K562 (cell line): ENCODE measurements at regions not wholly inside any gene's neighbourhood (a gene's known extent, or its start where the extent isn't known, plus 50 kb on each side); places are given as distances from the start of the nearest gene placed in this dataset.

ENCODE experiments used
- ATAC-seq: fragments of 200-7000 bp; cut with Tn5 transposase; 3 replicates; pipeline ENCODE4 v1.9.1; 2020; ENCODE audit warnings: moderate library complexity
- BruUV-seq: library from RNA; stranded (reverse); fragments of 400-500 nt; replicated peaks from 2 replicates; lab custom pipeline; 2021; lab: Mats Ljungman, UMichigan
- CTCF ChIA-PET: fragments of 300-600 bp; formaldehyde crosslinking; extraction: SDS; loops from one replicate; lab custom pipeline; 2021; ENCODE audit warnings: low intra/inter-chr PET ratio; lab: Yijun Ruan, JAX
- POLR2A ChIA-PET: fragments of 300-600, 350-650 bp; sonication (Branson Sonifier 250); formaldehyde crosslinking; extraction: SDS; loops from one replicate; lab custom pipeline; 2021; ENCODE audit warnings: antibody characterized with exemption, inconsistent platforms; lab: Yijun Ruan, JAX
- DNase-seq, 4 experiments: peaks; one replicate each; pipeline versions ENCODE4 v3.0.0 to v3.0.0-alpha.2; 2011 to 2018; ENCODE audit warnings: low spot score in 3 of 4, mixed read lengths in 3 of 4; ENCODE audit errors: extremely low read depth in 1 of 4
- FAIRE-seq: peaks from 2 replicates; lab custom pipeline; 2011; peaks lifted over from hg19 to GRCh38; lab: Jason Lieb, UNC
- H2AFZ ChIP-seq: 2 replicates; pipeline ENCODE4 v1.6.0; 2011; ENCODE audit warnings: low read depth, low read length, control low read depth, inconsistent platforms
- H3K27ac ChIP-seq: fragments of 200-600 bp; 3 replicates; pipeline ENCODE4 v1.8.0; 2011; ENCODE audit warnings: low read depth, mild to moderate bottlenecking, control low read depth, inconsistent platforms, low read length, moderate library complexity, mixed read lengths; ENCODE audit errors: extremely low read depth
- H3K27me3 ChIP-seq, 2 experiments: fragments of 300-600 bp in 1 of 2; 2 replicates in 1 of 2; 3 replicates in 1 of 2; pipeline versions ENCODE4 v1.6.0 to v1.8.0; 2011; ENCODE audit warnings: inconsistent platforms in 2 of 2, low read length in 2 of 2, mild to moderate bottlenecking in 1 of 2, mixed read lengths in 1 of 2, moderate library complexity in 1 of 2; ENCODE audit not compliant: control insufficient read depth in 2 of 2, insufficient read depth in 2 of 2
- H3K36me3 ChIP-seq: fragments of 300-600 bp; 3 replicates; pipeline ENCODE4 v1.8.0; 2011; ENCODE audit warnings: mild to moderate bottlenecking, low read length, inconsistent platforms; ENCODE audit not compliant: control insufficient read depth, insufficient read depth
- H3K4me1 ChIP-seq, 2 experiments: fragments of 200-600 bp in 1 of 2; replicated peaks in 1 of 2; 2 replicates in 1 of 2; 3 replicates in 1 of 2; pipeline versions ENCODE4 v1.5.1 to v1.8.0; 2011; ENCODE audit warnings: inconsistent platforms in 2 of 2, low read length in 2 of 2, mild to moderate bottlenecking in 1 of 2, mixed read lengths in 1 of 2, moderate library complexity in 1 of 2; ENCODE audit not compliant: control insufficient read depth in 2 of 2, insufficient read depth in 2 of 2
- H3K4me2 ChIP-seq: 2 replicates; pipeline ENCODE4 v1.6.1; 2011; ENCODE audit warnings: low read length, control low read depth, inconsistent platforms, mixed read lengths; ENCODE audit not compliant: insufficient read depth
- H3K4me3 ChIP-seq: fragments of 200-600 bp; sonication (generic), shearing (Covaris generic); 2 replicates; pipeline ENCODE4 v1.5.1; 2016; ENCODE audit warnings: control low read depth, inconsistent platforms
- H3K79me2 ChIP-seq: fragments of 200-600 bp; 3 replicates; pipeline ENCODE4 v1.8.0; 2011; ENCODE audit warnings: low read length, inconsistent platforms; ENCODE audit not compliant: control insufficient read depth, insufficient read depth
- H3K9ac ChIP-seq, 2 experiments: 2 replicates each; pipeline versions ENCODE4 v1.6.0 to v1.6.1; 2011; ENCODE audit warnings: low read depth in 2 of 2, low read length in 2 of 2, control low read depth in 1 of 2, inconsistent platforms in 1 of 2, mild to moderate bottlenecking in 1 of 2, mixed read lengths in 1 of 2; ENCODE audit not compliant: insufficient read depth in 1 of 2
- H3K9me1 ChIP-seq: one replicate; pipeline ENCODE4 v1.6.0; 2011; ENCODE audit warnings: inconsistent platforms, mild to moderate bottlenecking, low read length, moderate library complexity; ENCODE audit not compliant: control insufficient read depth, insufficient read depth
- H3K9me3 ChIP-seq: replicated peaks from 2 replicates; pipeline ENCODE4 v1.5.1; 2011; ENCODE audit warnings: low read depth, low read length, inconsistent platforms; ENCODE audit not compliant: control insufficient read depth, insufficient read depth
- H4K20me1 ChIP-seq: replicated peaks from 2 replicates; pipeline ENCODE4 v1.6.1; 2011; ENCODE audit warnings: low read length, inconsistent platforms, mixed read lengths; ENCODE audit not compliant: control insufficient read depth, insufficient read depth
- ARID4B ChIP-seq: sonication (generic); formaldehyde crosslinking; IDR thresholded peaks from 2 replicates; pipeline ENCODE4 v1.8.0; 2022; ENCODE audit warnings: mild to moderate bottlenecking, missing genetic modification reagents
- ATF3 ChIP-seq, 2 experiments: fragments of 450-650 bp in 1 of 2; sonication (generic) in 1 of 2; formaldehyde crosslinking in 1 of 2; IDR thresholded peaks in 1 of 2; conservative IDR thresholded peaks in 1 of 2; 2 replicates each; pipeline versions ENCODE4 v1.6.1 to v1.8.1; 2016 to 2023; ENCODE audit warnings: mild to moderate bottlenecking in 2 of 2, moderate library complexity in 2 of 2, inconsistent platforms in 1 of 2, missing genetic modification reagents in 1 of 2
- CAMTA2 ChIP-seq: fragments of 250-450 bp; sonication (Bioruptor Pico); conservative IDR thresholded peaks from 2 replicates; pipeline ENCODE4 v1.5.1; 2022
- ERF ChIP-seq: fragments of 450-650 bp; formaldehyde crosslinking; IDR thresholded peaks from 2 replicates; pipeline ENCODE4 v1.4.0; 2020; ENCODE audit warnings: mild to moderate bottlenecking, mixed read lengths
- HIVEP1 ChIP-seq: fragments of 250-450 bp; sonication (Bioruptor Pico); IDR thresholded peaks from 2 replicates; pipeline ENCODE4 v1.4.0; 2020; ENCODE audit warnings: mild to moderate bottlenecking
- HLTF ChIP-seq: fragments of 450-650 bp; IDR thresholded peaks from 2 replicates; pipeline ENCODE4 v1.6.1; 2016
- MLX ChIP-seq, 2 experiments: fragments of 450-650 bp in 1 of 2; sonication (generic) in 1 of 2; formaldehyde crosslinking; conservative IDR thresholded peaks; 2 replicates each; pipeline versions ENCODE4 v1.4.0 to v1.8.1; 2020 to 2022; ENCODE audit warnings: mild to moderate bottlenecking in 1 of 2, missing genetic modification reagents in 1 of 2
- SOX6 ChIP-seq: fragments of 450-650 bp; IDR thresholded peaks from 2 replicates; pipeline ENCODE4 v1.6.1; 2014; ENCODE audit warnings: mild to moderate bottlenecking
- TAF15 ChIP-seq: fragments of 200-400 bp; formaldehyde crosslinking; IDR thresholded peaks from 2 replicates; pipeline ENCODE4 v1.6.1; 2017; ENCODE audit warnings: mild to moderate bottlenecking, low read depth, low read length, moderate library complexity
- ZNF511 ChIP-seq: sonication (generic); formaldehyde crosslinking; IDR thresholded peaks from 2 replicates; pipeline ENCODE4 v1.8.0; 2022; ENCODE audit warnings: mild to moderate bottlenecking, missing genetic modification reagents
- ZNF75A ChIP-seq: fragments of 450-650 bp; formaldehyde crosslinking; IDR thresholded peaks from 2 replicates; pipeline ENCODE4 v1.4.0; 2020; ENCODE audit warnings: mild to moderate bottlenecking
- in situ Hi-C: fragments of 300-500 bp; cut with MboI; formaldehyde crosslinking; loops from 4 replicates; pipeline ENCODE4 v1.15.0; 2018; ENCODE audit warnings: inconsistent platforms, mixed read lengths
- intact Hi-C: fragments of 100-400 bp; cut with micrococcal nuclease; formaldehyde crosslinking; loops from 2 replicates; pipeline ENCODE4 v1.14.2; 2022
- TF ChIP-seq, protein P1 (sequence below): fragments of 450-650 bp; IDR thresholded peaks from 2 replicates; pipeline ENCODE4 v1.6.1; 2016; ENCODE audit warnings: antibody characterized with exemption

- TF ChIP-seq ERF (CRISPR knock-in tag) (no peak), ZNF75A (no peak), CAMTA2 (CRISPR knock-in tag) (no peak), SOX6 (no peak), MLX (CRISPR knock-in tag; conservative IDR thresholded peaks at IDR 0.05) (no peak), ATF3 (IDR thresholded peaks at IDR 0.05) (no peak), ATF3 (CRISPR knock-in tag; conservative IDR thresholded peaks at IDR 0.05) (no peak), HIVEP1 (CRISPR knock-in tag) (no peak), ARID4B (CRISPR knock-in tag) (no peak), TAF15 (no peak), ZNF511 (CRISPR knock-in tag) (no peak), HLTF (no peak)
- TF ChIP-seq, protein P1, sequence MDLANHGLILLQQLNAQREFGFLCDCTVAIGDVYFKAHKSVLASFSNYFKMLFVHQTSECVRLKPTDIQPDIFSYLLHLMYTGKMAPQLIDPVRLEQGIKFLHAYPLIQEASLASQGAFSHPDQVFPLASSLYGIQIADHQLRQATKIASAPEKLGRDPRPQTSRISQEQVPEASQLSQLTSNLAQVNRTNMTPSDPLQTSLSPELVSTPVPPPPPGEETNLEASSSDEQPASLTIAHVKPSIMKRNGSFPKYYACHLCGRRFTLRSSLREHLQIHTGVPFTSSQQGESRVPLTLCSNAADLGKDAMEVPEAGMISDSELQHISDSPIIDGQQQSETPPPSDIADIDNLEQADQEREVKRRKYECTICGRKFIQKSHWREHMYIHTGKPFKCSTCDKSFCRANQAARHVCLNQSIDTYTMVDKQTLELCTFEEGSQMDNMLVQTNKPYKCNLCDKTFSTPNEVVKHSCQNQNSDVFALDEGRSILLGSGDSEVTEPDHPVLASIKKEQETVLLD, result no peak
- DNase-seq (no peak), ATAC-seq (no peak), FAIRE-seq (no peak)
- H3K4me3 ChIP-seq, result no peak overlapping the region
- H2AFZ ChIP-seq, result no peak overlapping the region
- in situ Hi-C loops (no loop called here), intact Hi-C loops (no loop called here)
- no peaks in the 10 kb centered on the region for H3K79me2 ChIP-seq
- H3K9ac ChIP-seq, result no peak overlapping the region
- no peaks in the 10 kb centered on the region for H4K20me1 ChIP-seq
- POLR2A ChIA-PET, result interaction anchor here (1.1 kb wide), 1 partner anchor 113 kb away, joined by 3 read pairs; no protein-coding TSS in a partner anchor
- BruUV-seq, result no TSS peak
- peaks cover 3% of the 10 kb centered on the region; the same call in 1 of the 2 replicates for H3K9me3 ChIP-seq
- no peaks in the 10 kb centered on the region for H3K9me1 ChIP-seq
- H3K36me3 ChIP-seq, result no peaks in the 10 kb centered on the region
- CTCF ChIA-PET, result no interaction called here
- no peak overlapping the region for H3K27ac ChIP-seq
- H3K4me2 ChIP-seq, result no peak overlapping the region
- H3K4me1 ChIP-seq, result no peaks in the 10 kb centered on the region
- no peaks in the 10 kb centered on the region for H3K27me3 ChIP-seq
These were observed 330.0 kb upstream of the DEPDC1 start for GRCh38 chr1:68826836-68827235.
